Inflammatory macrophage treated with lipopolysaccharide for 4 hours (primary cell): ENCODE measurements at regions not wholly inside any gene's neighbourhood (a gene's known extent, or its start where the extent isn't known, plus 50 kb on each side); places are given as distances from the start of the nearest gene placed in this dataset.

ENCODE experiments used
- DNase-seq: peaks from one replicate; pipeline ENCODE4 v3.0.0-alpha.2; 2020

DNA sequence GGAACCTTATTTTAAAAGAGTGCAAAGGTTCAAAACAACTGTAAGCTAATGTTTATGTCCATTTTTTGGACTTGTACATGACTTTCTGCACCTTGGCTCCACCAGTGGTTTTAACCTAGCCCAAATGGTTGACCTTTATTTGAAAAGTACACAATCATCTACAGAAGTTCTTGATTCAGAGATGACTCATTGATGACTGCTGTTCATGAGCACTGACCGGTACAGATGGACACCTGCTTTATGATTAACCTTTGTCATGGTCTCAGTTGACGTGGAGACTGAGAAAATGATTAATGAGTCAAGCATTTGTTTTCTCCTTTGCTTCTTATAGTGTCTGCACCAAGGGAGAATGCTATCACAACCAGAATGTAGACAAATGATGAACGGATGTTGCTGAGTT, 55.7 kb upstream of the PTER start:
- no peak for DNase-seq

DNA sequence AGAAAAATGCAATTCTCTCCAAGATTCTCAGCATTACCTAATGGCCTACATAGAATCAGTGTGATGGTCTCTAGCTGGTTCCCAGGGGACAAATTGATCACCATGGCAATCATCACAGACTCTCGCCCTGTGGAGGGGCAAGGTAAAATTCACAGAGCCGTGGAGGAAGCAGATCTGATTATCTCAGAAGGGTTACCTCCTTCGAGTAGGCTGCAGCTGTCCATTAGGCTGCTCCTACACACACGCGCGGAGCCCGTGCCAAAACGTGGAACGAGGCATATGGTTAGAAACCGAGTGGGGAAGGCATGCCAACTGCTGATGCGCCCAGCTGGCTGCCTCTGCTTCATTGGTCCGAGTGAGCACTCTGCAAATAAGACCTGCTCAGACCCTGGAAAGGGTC, 52.8 kb upstream of the PTER start:
- DNase-seq = no peak

DNA sequence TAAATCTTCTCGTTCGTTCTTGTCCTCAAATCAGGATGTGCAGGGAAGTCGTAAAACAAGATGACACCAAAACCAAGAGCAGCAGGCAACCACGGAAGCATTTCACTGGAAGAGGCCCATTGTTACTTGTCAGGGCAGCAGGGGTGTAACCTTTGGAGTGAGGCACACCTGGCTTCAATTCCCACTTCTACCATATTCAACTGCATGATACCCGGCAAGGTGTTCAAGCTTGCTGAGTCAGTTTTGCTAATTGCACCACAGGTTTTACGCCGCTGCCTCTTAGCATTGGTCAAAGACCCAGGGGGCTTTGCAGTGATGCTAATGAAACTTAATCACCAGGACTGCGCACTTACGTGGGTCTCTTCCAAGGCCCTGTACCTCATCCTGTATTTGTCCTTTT, 50.0 kb upstream of the PTER start:
- no peak for DNase-seq
